22Rv1 (cell line): ENCODE measurements at regions not wholly inside any gene's neighbourhood (a gene's known extent, or its start where the extent isn't known, plus 50 kb on each side); places are given as distances from the start of the nearest gene placed in this dataset.

Experiments
- ZFX ChIP-seq: fragments of 450-650 bp; IDR thresholded peaks from 2 replicates; pipeline ENCODE4 v1.6.1; 2017; ENCODE audit warnings: antibody characterized with exemption, borderline replicate concordance
- TF ChIP-seq, protein P1 (sequence below): fragments of 450-650 bp; IDR thresholded peaks from 2 replicates; pipeline ENCODE4 v1.5.1; 2017; ENCODE audit warnings: mild to moderate bottlenecking

GRCh38 chr16:79485020-79485419 lies 115.5 kb downstream of the MAF start:
- TF ChIP-seq, protein P1, sequence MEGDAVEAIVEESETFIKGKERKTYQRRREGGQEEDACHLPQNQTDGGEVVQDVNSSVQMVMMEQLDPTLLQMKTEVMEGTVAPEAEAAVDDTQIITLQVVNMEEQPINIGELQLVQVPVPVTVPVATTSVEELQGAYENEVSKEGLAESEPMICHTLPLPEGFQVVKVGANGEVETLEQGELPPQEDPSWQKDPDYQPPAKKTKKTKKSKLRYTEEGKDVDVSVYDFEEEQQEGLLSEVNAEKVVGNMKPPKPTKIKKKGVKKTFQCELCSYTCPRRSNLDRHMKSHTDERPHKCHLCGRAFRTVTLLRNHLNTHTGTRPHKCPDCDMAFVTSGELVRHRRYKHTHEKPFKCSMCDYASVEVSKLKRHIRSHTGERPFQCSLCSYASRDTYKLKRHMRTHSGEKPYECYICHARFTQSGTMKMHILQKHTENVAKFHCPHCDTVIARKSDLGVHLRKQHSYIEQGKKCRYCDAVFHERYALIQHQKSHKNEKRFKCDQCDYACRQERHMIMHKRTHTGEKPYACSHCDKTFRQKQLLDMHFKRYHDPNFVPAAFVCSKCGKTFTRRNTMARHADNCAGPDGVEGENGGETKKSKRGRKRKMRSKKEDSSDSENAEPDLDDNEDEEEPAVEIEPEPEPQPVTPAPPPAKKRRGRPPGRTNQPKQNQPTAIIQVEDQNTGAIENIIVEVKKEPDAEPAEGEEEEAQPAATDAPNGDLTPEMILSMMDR: no peak
- no peak for TF ChIP-seq ZFX
